Hepatocyte (in vitro differentiated cells): ENCODE measurements at regions not wholly inside any gene's neighbourhood (a gene's known extent, or its start where the extent isn't known, plus 50 kb on each side); places are given as distances from the start of the nearest gene placed in this dataset.

ENCODE experiments used
- CTCF ChIP-seq: fragments of 200-600 bp; sonication (generic); IDR thresholded peaks from 2 replicates; pipeline ENCODE4 v1.5.1; 2016; ENCODE audit warnings: antibody characterized with exemption, mild to moderate bottlenecking; ENCODE audit not compliant: poor library complexity
- EZH2 ChIP-seq: fragments of 200-600 bp; sonication (generic); IDR thresholded peaks from 2 replicates; pipeline ENCODE4 v1.6.1; 2016; ENCODE audit warnings: antibody characterized with exemption, mild to moderate bottlenecking, borderline replicate concordance

- TF ChIP-seq EZH2: no peak
- TF ChIP-seq CTCF: no peak
Measured at GRCh38 chr12:124205405-124205804, 89.5 kb upstream of the RFLNA start.
